NCI-H446 (cell line): ENCODE measurements at regions not wholly inside any gene's neighbourhood (a gene's known extent, or its start where the extent isn't known, plus 50 kb on each side); places are given as distances from the start of the nearest gene placed in this dataset.

Source experiments
- DNase-seq, 2 experiments: peaks; one replicate each; lab custom pipeline; 2025; lab: John Stamatoyannopoulos, UW

GRCh38 chr10:130463104-130463875 lies 327.1 kb downstream of the GLRX3 start:
- DNase-seq, result no peak

GRCh38 chr10:130463876-130464364 lies 327.7 kb downstream of the GLRX3 start:
- no peak for DNase-seq

GRCh38 chr10:130464426-130464825 lies 328.2 kb downstream of the GLRX3 start:
- DNase-seq, result no peak

GRCh38 chr10:130466271-130466997 lies 330.2 kb downstream of the GLRX3 start:
- DNase-seq, result no peak

GRCh38 chr10:130470286-130470685 lies 334.1 kb downstream of the GLRX3 start:
- no peak for DNase-seq

GRCh38 chr10:130470973-130471372 lies 334.8 kb downstream of the GLRX3 start:
- DNase-seq, result no peak

GRCh38 chr10:130471486-130471885 lies 335.3 kb downstream of the GLRX3 start:
- no peak for DNase-seq

GRCh38 chr10:130472236-130472635 lies 336.0 kb downstream of the GLRX3 start:
- no peak for DNase-seq

- DNase-seq, result no peak
Measured at GRCh38 chr10:130474591-130474990, 338.4 kb downstream of the GLRX3 start.

GRCh38 chr10:130477360-130477759 lies 341.2 kb downstream of the GLRX3 start:
- no peak for DNase-seq

GRCh38 chr10:130479146-130479545 lies 343.0 kb downstream of the GLRX3 start:
- no peak for DNase-seq

- no peak for DNase-seq
Measured at GRCh38 chr10:130479926-130480325, 343.7 kb downstream of the GLRX3 start.

GRCh38 chr10:130480491-130480890 lies 344.3 kb downstream of the GLRX3 start:
- DNase-seq, result no peak

- no peak for DNase-seq
Measured at GRCh38 chr10:130481076-130481930, 345.1 kb downstream of the GLRX3 start.

- DNase-seq, result no peak
Measured at GRCh38 chr10:130481936-130482335, 345.7 kb downstream of the GLRX3 start.

- no peak for DNase-seq
Measured at GRCh38 chr10:130483691-130484467, 347.7 kb downstream of the GLRX3 start.

- DNase-seq, result no peak
Measured at GRCh38 chr10:130484468-130485180, 348.4 kb downstream of the GLRX3 start.

- DNase-seq, result no peak
Measured at GRCh38 chr10:130485236-130485957, 349.2 kb downstream of the GLRX3 start.

- DNase-seq, result no peak
Measured at GRCh38 chr10:130485958-130486895, 350.0 kb downstream of the GLRX3 start.
